WTC11 (cell line): ENCODE measurements at regions not wholly inside any gene's neighbourhood (a gene's known extent, or its start where the extent isn't known, plus 50 kb on each side); places are given as distances from the start of the nearest gene placed in this dataset.

ENCODE experiments used
- ATF3 ChIP-seq: sonication (generic); formaldehyde crosslinking; conservative IDR thresholded peaks from 2 replicates; pipeline ENCODE4 v1.8.1; 2022; ENCODE audit warnings: mild to moderate bottlenecking, missing genetic modification reagents
- CREM ChIP-seq: sonication (generic); formaldehyde crosslinking; IDR thresholded peaks from 2 replicates; pipeline ENCODE4 v1.8.1; 2022; ENCODE audit warnings: mild to moderate bottlenecking, missing genetic modification reagents, moderate library complexity
- CTCF ChIP-seq: fragments of 200-600 bp; IDR thresholded peaks from 2 replicates; pipeline ENCODE4 v1.8.0; 2022; ENCODE audit warnings: antibody characterized with exemption
- E2F5 ChIP-seq: sonication (generic); formaldehyde crosslinking; IDR thresholded peaks from 2 replicates; pipeline ENCODE4 v1.8.1; 2022; ENCODE audit warnings: mild to moderate bottlenecking, moderate library complexity, missing genetic modification reagents
- FOXJ3 ChIP-seq: sonication (generic); formaldehyde crosslinking; IDR thresholded peaks from 2 replicates; pipeline ENCODE4 v1.9.0; 2021; ENCODE audit warnings: missing genetic modification reagents, mild to moderate bottlenecking, borderline replicate concordance
- GABPB1 ChIP-seq: sonication (generic); formaldehyde crosslinking; IDR thresholded peaks from 2 replicates; pipeline ENCODE4 v1.8.1; 2023; ENCODE audit warnings: mild to moderate bottlenecking, missing genetic modification reagents
- HMGXB4 ChIP-seq: sonication (generic); formaldehyde crosslinking; IDR thresholded peaks from 2 replicates; pipeline ENCODE4 v1.8.1; 2023; ENCODE audit warnings: mild to moderate bottlenecking, moderate library complexity, missing genetic modification reagents
- TEAD4 ChIP-seq: sonication (generic); formaldehyde crosslinking; IDR thresholded peaks from 2 replicates; pipeline ENCODE4 v1.8.0; 2022; ENCODE audit warnings: mild to moderate bottlenecking, missing genetic modification reagents
- ZNF396 ChIP-seq: fragments of 250-450 bp; sonication (Bioruptor Pico); IDR thresholded peaks from 2 replicates; pipeline ENCODE4 v1.8.0; 2021; ENCODE audit warnings: mild to moderate bottlenecking, moderate library complexity, borderline replicate concordance
- ZNF416 ChIP-seq: fragments of 250-450 bp; sonication (Bioruptor Pico); IDR thresholded peaks from 2 replicates; pipeline ENCODE4 v1.9.0; 2021; ENCODE audit warnings: mild to moderate bottlenecking, inconsistent platforms
- ZNF423 ChIP-seq: fragments of 250-450 bp; sonication (Bioruptor Pico); IDR thresholded peaks from 2 replicates; pipeline ENCODE4 v2.1.2; 2022; ENCODE audit warnings: mild to moderate bottlenecking, moderate library complexity
- ZNF532 ChIP-seq: fragments of 250-450 bp; sonication (Bioruptor Pico); IDR thresholded peaks from 2 replicates; pipeline ENCODE4 v1.9.0; 2021; ENCODE audit warnings: mild to moderate bottlenecking, borderline replicate concordance

- no peak for TF ChIP-seq CREM
- no peak for TF ChIP-seq HMGXB4 (CRISPR knock-in tag)
- TF ChIP-seq CTCF, result no peak
- no peak for TF ChIP-seq ZNF416 (CRISPR knock-in tag)
- TF ChIP-seq GABPB1, result no peak
- TF ChIP-seq ZNF423 (CRISPR knock-in tag), result no peak
- no peak for TF ChIP-seq ZNF396
- TF ChIP-seq ATF3 (CRISPR knock-in tag), result no peak
- no peak for TF ChIP-seq E2F5
- TF ChIP-seq FOXJ3 (CRISPR knock-in tag), result no peak
- TF ChIP-seq TEAD4 (CRISPR knock-in tag), result no peak
- no peak for TF ChIP-seq ZNF532 (CRISPR knock-in tag)
These were observed 207.1 kb downstream of the GALC start for GRCh38 chr14:87785897-87786296.
